Activated naive CD4-positive, alpha-beta T cell treated with anti-CD3 and anti-CD28 coated beads, Interleukin-2, amount 50 U/mL, for 72 hours (primary cell): ENCODE measurements at regions not wholly inside any gene's neighbourhood (a gene's known extent, or its start where the extent isn't known, plus 50 kb on each side); places are given as distances from the start of the nearest gene placed in this dataset.
A peak's percentile ranks its signal among the peaks of the same experiment; 100 is the strongest.
"Not testable (repeated sequence)": the region's sequence is repeated elsewhere in the genome, so short reads cannot be mapped to it uniquely, and the experiment has no call there.

Experiments
- ATAC-seq, 2 donors: fragments of 150-1000 bp; cut with Tn5 transposase; 2 replicates each; pipeline ENCODE4 v1.10.0; 2021; ENCODE audit warnings: mild to moderate bottlenecking in 2 of 2, moderate library complexity in 2 of 2
- DNase-seq, 2 donors: peaks; one replicate each; pipeline ENCODE4 v3.0.0; 2021 to 2022; ENCODE audit warnings: low spot score in 2 of 2
- H3K27ac Mint-ChIP-seq, 2 donors: one replicate each; pipeline ENCODE4 v1.8.0; 2022; ENCODE audit warnings: mild to moderate bottlenecking in 2 of 2, mixed read lengths in 2 of 2
- H3K36me3 Mint-ChIP-seq, 2 donors: one replicate each; pipeline ENCODE4 v1.8.0; 2022; ENCODE audit warnings: mixed read lengths in 2 of 2
- H3K9me3 Mint-ChIP-seq, 2 donors: one replicate each; pipeline ENCODE4 v1.8.0; 2022; ENCODE audit warnings: mixed read lengths in 2 of 2

DNA sequence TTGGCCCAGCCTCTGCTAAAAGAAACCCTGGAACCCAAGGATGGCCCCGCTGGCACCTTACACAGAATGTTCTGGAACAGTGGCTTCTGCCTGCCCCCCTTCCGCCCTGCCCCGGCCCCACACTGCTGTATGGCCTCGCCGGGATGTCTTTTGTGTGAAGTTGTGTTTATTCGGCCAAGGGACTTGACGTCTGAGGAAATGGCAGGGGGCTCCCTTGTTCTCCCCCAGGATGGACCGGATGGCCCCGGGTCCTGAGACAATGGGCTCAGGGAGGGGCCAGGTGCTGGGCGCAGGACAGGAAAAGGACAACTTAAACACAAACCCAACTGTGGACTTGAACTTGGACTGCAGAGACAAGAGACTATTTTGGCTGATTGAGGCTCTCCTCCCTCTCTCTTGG, 81.6 kb upstream of the GSE1 start:
- Mint-ChIP-seq H3K9me3 (no peaks in the 10 kb centered on the region), H3K27ac (no peak overlapping the region)

DNA sequence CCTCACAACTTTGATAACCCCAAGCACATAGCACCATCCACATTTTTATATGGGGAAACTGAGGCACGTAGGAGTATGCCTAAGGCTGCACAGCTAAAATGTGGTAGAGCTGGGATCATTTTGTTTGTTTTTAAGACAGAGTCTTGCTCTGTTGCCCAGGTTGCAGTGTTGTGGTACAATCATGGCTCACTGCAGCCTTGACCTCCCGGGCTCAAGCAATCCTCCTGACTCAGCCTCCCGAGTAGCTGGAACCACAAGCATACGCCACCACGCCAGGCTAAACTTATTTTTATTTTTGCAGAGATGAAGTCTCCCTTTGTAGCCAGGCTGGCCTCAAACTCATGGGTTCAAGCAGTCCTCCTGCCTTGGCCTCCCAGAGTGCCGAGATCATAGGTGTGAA, 81.0 kb upstream of the GSE1 start:
- DNase-seq (no peak), ATAC-seq (no peak)
- no peaks in the 10 kb centered on the region for H3K36me3 Mint-ChIP-seq
- no peaks in the 10 kb centered on the region for H3K9me3 Mint-ChIP-seq
- H3K27ac Mint-ChIP-seq: peak overlapping the region in 1 of 2 donors; percentile 60

More for the DNA sequence above, 81.6 kb upstream of the GSE1 start:
- DNase-seq: no peak
- no peak for ATAC-seq
- H3K36me3 Mint-ChIP-seq: no peaks in the 10 kb centered on the region

DNA sequence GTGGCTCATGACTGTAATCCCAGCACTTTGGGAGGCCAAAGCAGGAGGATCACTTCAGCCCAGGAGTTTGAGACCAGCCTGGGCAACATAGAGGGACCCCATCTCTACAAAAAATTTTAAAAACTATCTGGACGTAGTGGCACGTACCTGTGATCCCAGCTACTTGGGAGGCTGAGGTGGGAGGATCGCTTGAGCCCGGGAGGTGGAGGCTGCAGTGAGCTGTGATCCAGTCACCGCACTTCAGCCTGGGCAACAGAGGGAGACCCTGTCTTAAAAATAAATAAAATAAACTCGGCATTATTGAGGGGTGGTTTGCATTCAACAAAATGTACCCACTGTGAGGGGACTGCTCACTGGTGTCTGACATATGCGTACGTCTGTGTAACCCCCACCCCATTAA, 79.5 kb upstream of the GSE1 start:
- H3K36me3 Mint-ChIP-seq, H3K9me3 Mint-ChIP-seq, ATAC-seq, H3K27ac Mint-ChIP-seq, DNase-seq: not testable (repeated sequence)

DNA sequence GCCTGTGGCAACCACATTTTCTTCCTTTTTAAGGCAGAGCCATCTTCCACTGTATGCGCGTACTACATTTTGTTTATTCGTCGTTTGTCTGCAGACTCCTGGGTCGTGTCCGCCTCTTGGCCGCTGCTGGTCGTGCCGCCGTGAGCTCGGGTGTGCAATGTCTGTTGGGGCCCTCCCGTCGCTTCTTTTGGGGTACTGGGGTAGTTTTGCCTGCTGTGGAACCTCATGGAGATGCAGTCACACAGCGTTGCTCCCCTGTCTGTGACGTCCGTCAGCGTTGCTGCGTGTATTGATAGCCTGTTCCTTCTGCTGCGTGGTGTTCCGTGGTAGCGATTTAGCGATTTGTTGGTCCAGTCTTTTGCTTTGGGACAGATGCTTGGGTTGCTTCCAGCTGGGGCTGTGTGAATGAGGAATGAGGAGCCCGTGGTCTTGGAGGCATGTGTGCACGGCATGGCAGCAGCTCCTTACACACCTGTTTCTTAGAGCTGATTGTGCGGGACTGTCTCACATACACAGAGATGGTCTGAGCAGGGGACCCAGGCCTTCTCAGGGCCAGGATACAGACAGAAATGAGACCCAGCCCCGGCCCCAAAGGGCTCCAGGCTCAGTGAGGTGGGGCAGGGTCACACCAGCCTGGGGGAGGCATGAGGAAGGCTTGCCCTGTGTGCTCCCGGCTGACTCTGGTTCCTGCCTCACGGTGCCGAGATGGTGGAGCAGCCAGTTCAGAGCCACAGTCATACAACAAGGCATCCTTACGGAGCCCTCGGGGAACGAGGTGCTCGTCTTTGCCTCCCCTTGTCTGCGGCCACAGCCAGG, 78.4 kb upstream of the GSE1 start:
- Mint-ChIP-seq H3K27ac (no peak overlapping the region), H3K36me3 (peaks cover 0 to 3% of the 10 kb centered on the region in 2 donors), H3K9me3 (no peaks in the 10 kb centered on the region)
- DNase-seq: no peak
- ATAC-seq: no peak

DNA sequence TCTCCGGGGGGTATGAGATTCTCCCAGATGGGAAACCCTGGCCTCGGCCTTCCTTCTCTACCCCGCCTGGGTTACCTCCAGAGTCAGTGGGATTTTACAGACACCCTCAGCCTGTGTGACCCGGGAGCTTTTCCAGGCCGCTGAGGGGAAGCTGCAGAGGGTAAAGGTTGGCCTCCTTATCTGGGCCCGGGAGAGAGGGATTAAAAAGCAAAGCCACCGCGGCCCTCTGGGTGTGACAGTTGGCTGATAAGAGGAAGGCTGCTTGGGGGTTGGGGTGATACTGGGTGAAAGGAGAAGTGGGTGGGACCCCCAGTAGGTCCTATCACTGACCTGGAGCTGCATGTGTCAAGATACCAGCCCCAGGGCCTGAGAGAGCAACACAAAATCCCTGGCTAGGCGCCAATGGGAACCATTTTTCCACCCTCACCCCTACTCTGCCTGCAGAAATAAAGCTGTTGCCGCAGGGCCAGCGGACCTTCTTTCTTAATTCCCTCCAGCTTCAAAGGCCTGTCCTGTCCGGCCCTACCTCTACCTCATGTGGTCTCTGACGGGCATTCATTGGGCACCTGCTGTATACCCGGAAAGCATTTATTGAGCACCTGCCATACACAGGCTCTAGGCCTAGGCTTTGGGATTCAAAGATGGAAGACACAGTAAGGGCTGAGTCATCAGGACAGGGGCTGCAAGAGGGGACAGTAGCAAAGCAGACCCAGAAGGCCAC, 77.6 kb upstream of the GSE1 start:
- Mint-ChIP-seq H3K9me3 (no peaks in the 10 kb centered on the region), H3K27ac (peak overlapping the region; percentile 4 to 20), H3K36me3 (peaks cover 0 to 8% of the 10 kb centered on the region in 2 donors)
- DNase-seq (no peak), ATAC-seq (no peak)

DNA sequence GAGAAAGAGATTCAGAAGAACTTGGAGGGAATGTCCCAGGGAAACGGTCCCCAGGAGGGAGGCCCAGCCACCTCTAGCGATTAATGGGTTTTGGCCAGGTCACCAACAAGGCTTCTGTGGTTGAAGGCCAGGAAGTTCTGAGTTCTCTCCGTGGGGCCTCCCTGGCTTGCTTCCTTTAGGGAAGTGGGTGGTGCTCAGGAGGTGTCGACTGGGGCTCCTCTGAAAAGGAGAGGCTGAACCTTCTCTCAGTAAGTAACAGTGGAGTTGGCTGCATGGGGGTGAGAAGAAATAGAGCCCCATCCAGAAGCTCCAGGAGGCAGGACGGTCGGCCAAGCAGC, 77.1 kb upstream of the GSE1 start:
- no peak for DNase-seq
- H3K36me3 Mint-ChIP-seq: peaks cover 0 to 8% of the 10 kb centered on the region in 2 donors
- peak overlapping the region; percentile 4 to 20 for H3K27ac Mint-ChIP-seq
- no peak for ATAC-seq
- H3K9me3 Mint-ChIP-seq: no peaks in the 10 kb centered on the region

DNA sequence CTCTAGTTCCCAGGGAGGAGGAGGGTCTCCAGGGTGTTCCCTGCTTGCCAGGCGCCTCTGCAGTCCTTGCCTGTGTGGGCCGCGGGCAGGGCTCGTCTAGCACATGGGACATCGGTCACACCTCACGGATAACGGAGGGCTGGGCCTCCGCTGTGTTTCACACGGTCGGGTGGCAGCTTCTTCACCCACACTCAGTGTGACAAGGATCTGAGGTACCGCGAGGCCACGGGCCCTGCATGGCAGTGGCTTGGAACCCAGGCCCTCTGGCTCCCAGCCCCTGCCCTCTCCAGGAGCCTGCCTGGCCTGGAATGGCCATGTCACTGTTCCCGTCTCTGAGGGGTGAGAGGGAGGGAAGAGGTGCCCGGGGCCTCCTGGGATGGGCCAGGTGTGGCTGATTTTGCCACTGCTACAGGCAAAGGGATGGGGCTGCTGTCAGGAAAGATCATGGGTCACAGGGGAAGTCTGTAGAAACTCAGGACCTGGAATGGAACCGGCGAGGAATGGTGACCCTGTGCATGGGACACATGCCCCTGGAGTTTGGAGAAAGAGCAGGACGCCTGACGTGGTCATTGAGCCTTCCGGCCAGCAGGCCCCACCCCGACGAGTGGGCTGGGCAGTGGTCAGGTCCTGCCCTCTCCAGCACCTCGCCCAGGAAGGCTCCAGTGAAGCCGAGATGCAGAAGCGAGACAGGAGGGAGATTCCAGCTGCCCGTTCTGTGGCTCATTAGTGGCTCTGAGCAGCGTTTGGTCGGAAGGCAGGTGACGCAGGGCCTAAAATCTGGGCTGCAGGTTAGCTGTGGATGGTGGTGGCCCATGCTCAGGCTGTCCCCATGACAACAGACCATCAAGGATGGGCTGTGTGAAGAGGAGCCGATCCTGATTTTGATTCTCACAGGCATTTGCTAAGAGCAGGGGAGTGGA, 76.5 kb upstream of the GSE1 start:
- no peaks in the 10 kb centered on the region for H3K9me3 Mint-ChIP-seq
- peak overlapping the region in 1 of 2 donors; percentile 60 for H3K27ac Mint-ChIP-seq
- peaks cover 0 to 8% of the 10 kb centered on the region in 2 donors for H3K36me3 Mint-ChIP-seq
- no peak for ATAC-seq
- no peak for DNase-seq

DNA sequence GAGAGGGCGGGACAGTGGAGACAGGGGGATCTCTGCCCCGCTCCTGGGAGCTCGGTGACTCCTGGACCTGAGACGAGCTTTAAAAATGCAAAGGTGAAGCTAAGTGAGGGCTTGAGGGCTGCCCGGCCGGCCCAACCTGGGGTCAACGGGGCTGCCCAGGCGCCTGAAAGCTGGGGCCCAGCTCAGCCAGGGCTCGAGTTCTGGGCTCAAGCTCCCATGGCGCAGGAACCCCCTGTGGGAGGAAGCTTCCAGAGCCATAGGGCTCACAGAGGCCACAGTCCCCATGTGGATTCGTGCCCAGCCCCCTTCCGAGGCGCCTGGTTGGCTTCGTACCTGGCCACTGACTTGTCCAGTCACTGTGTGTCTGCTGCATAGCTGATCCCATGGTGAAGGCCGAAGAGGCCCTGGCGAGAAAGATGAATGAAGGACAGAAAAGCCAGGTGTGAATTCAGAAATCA, 75.8 kb upstream of the GSE1 start:
- no peaks in the 10 kb centered on the region for H3K9me3 Mint-ChIP-seq
- DNase-seq (no peak), ATAC-seq (no peak)
- no peak overlapping the region for H3K27ac Mint-ChIP-seq
- peaks cover 0 to 8% of the 10 kb centered on the region in 2 donors for H3K36me3 Mint-ChIP-seq

DNA sequence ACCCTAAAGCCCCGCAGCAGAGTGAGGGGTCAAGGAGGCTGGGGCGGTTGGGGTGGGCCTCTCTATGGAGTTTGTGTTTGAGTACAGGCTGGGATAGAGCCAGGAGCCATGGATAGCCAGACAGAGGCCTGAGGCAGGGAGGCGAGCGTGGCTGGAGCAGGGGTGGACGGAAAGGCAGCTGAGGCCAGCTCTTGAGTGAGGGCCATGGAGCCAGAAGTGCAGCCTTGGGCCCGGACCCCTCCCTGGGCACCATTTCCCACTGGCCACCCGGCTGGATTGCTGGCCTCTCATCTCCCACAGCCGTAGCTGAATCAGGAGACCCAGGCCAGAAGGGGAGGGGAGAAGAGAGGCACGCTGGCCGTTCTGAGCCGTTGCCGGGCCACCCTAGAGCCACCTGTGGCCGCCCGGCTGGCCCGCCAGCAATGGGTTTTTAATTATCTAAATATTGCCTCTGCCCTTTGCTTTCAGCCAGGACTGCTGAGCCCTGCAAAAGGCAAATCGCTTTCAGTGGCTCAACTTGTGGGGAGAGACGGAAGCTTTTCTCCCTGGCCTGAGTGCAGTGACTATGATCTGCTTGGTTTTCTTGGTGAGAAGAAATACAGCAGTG, 75.2 kb upstream of the GSE1 start:
- ATAC-seq (no peak), DNase-seq (no peak)
- no peaks in the 10 kb centered on the region for H3K9me3 Mint-ChIP-seq
- H3K27ac Mint-ChIP-seq: no peak overlapping the region
- H3K36me3 Mint-ChIP-seq: peaks cover 0 to 8% of the 10 kb centered on the region in 2 donors

DNA sequence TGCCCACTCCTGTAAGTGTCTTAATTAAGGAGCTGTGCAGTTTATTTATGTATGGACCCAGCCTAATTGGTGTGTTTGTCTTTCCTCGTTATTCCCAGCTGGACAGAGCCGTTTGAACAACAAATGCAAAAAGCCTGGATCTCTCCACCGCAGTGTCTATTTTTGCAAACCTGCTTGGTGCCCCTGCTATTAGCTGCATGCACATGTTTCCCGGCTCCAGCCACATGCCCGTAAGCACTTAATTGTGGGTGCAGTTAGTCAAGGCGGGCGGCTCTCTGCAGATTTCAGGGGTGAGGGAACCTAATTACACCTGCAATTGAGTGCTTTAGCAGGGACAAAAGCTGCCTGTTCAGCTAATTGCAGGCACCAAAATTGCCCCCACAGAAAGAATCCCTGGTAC, 74.0 kb upstream of the GSE1 start:
- peaks cover 0 to 8% of the 10 kb centered on the region in 2 donors for H3K36me3 Mint-ChIP-seq
- DNase-seq: no peak
- no peak overlapping the region for H3K27ac Mint-ChIP-seq
- ATAC-seq: no peak
- H3K9me3 Mint-ChIP-seq: no peaks in the 10 kb centered on the region

DNA sequence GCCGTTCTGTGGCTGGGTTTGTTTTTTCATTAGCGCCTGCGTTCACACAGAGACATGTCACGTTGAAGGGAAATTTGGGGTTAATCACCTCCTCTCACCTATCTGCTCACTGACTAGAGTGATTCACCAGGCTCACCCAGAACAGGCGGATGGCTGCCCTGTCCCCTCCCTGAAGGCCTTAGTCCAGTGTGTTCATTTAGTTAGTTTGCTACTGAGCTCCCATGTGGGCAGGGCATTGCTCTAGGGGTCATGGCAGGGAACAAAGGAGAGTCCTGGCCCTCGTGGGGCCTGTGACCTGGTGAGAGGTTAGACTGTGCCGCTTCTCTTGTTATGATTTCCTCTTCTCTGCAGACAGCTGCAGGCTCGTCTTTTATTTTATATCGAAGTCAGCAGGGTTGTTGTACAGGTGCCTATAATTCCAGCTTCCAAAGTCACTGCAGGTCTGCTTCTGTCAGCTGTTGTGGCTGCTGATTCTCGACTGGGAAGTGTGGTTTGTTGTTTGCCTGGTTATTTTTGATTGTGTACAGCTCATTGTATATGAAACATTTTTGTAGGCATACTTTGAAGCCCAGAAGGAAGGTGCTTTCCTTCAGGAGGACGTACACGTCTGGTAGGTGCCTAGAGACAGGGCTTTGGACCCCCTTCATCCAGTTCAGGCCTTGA, 73.4 kb upstream of the GSE1 start:
- Mint-ChIP-seq H3K36me3 (peaks cover 0 to 8% of the 10 kb centered on the region in 2 donors), H3K27ac (no peak overlapping the region), H3K9me3 (no peaks in the 10 kb centered on the region)
- ATAC-seq (no peak), DNase-seq (no peak)

DNA sequence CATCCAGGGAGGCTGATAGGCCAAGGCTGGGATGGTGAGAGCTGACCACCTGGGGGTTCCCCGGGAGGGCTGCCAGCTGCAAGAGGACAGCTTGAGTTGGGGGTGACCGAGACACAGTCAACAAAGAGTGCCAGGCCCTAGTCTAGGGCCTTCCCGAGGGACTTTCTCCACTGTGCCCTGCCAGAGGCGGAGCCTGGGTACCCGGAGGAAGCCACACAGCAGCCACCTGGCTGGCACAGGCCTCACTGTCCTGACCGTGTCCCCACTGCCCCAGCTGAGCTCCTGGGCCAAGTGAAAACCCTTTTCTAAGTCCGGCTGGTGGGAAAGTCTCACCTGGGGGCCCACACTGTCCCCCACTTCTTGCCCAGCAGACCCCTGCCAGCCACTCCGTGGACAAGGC, 71.9 kb upstream of the GSE1 start:
- ATAC-seq (no peak), DNase-seq (no peak)
- H3K36me3 Mint-ChIP-seq: peaks cover 0 to 8% of the 10 kb centered on the region in 2 donors
- H3K27ac Mint-ChIP-seq: no peak overlapping the region
- H3K9me3 Mint-ChIP-seq: no peaks in the 10 kb centered on the region

DNA sequence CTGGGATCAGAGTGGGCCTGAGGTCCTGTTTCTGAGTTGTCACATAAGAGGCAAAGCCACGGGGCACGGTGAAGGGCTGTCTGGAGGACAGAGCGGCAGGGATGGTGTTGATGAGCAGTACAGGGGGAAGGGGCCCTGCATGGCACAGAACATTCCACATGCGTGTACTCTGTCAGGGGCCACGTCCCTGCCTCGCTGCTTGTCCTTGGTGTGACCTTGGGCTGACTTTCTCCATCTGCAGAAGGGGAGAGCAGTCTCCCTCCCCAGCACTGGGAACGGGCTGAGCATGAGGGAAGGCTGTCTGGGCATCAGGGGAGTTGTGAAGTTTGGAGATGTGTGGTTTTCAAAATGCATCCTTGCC, 71.5 kb upstream of the GSE1 start:
- Mint-ChIP-seq H3K36me3 (peaks cover 0 to 8% of the 10 kb centered on the region in 2 donors), H3K9me3 (no peaks in the 10 kb centered on the region), H3K27ac (no peak overlapping the region)
- ATAC-seq: no peak
- no peak for DNase-seq

DNA sequence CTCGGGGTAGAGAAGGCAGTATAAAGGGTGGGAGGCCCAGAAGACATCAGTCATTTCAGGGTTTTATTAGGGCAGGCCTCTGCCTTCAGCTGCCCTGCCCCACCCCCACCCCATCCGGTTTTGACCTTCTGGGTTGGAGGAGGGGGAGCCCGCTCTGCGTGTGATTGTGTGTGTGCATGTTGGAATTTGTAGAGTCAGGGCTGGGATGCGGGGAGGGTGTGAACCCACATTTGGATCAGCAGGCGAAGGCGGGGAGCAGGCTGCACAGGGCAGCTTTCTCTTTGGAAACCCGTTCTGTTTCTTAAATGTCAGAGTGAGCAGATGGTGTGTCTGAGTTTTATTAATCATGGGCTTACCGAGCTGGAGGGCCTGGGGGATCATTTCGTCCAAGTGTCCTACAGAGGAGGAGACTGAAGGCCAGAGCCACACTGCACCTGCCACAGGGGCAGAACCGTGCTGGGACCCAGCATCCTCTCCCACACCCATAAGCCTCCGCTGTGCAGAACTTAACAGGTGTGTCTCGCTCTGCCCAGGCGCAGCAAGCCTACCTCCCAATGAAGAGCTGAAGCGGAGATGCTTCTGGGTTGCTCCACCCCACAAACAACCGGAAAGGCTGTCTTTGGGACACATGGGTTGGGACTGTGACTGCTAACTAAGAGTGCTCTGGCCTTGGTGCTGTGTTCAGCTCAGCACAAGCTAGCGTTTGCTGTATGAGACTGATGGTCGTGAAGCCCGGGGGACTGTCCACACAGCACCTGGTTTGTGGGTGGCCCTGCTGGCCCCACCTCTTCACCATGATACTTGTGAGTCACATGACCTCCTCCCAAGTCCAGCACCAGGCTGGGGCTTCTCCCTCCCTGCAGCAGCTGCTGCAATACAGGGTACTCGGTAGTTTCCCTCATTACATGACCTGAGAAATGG, 70.9 kb upstream of the GSE1 start:
- DNase-seq: no peak
- Mint-ChIP-seq H3K9me3 (no peaks in the 10 kb centered on the region), H3K36me3 (peaks cover 0 to 8% of the 10 kb centered on the region in 2 donors), H3K27ac (no peak overlapping the region)
- ATAC-seq: no peak

DNA sequence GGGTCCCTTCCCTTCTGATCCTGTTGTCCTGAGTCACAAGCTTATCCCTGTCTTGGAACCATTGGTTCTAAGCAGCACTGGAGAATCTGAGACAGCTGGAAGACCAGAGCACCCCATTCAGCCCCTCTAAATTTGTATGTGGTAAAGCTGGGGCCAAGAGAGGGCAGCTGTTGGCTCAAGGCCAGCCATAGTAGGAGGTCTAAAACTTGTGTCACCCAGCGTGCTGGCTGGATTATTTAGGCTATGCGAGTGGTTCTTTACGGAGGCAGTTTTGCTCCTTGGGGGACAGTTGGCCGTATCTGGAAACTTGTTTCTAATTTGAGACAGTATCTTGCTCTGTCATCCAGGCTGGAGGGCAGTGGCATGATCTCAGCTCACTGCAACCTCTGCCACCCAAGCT, 69.6 kb upstream of the GSE1 start:
- Mint-ChIP-seq H3K36me3 (peaks cover 0 to 8% of the 10 kb centered on the region in 2 donors), H3K9me3 (no peaks in the 10 kb centered on the region), H3K27ac (no peak overlapping the region)
- DNase-seq (no peak), ATAC-seq (no peak)
